ENCODE measurements at regions not wholly inside any gene's neighbourhood (a gene's known extent, or its start where the extent isn't known, plus 50 kb on each side); places are given as distances from the start of the nearest gene placed in this dataset.
"Not testable (repeated sequence)": the region's sequence is repeated elsewhere in the genome, so short reads cannot be mapped to it uniquely, and the experiment has no call there.

DNA sequence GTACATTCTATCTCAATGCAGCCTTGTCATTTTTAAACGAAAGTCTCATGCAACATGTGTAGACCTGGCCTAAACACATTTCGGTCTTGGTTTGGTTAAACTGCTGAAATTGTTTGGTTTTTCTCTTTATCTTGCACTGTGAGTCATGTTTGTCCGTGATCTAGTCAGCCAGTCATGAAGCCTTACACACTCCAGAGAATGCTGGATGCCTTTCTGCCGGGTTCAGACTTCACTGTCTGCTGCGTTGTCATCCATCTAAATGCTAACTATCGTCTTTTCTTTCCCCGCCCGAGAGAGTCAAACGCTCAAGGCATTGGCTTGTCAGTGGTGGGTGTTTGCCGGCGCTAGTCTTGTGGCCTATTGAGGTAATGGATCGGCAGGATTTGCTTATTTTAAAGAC, 1194.6 kb upstream of the WWC1 start:
- Histone ChIP-seq H3K9ac (ENCODE audit: low read length) (no peak overlapping the region), H3K36me3 (ENCODE audit: control insufficient read depth, insufficient read depth, low read length) (no peaks in the 10 kb centered on the region), H3K4me3 (ENCODE audit: low read length) (no peak overlapping the region), H3K27ac (ENCODE audit: low read depth, low read length) (no peak overlapping the region), H3K27me3 (ENCODE audit: control insufficient read depth, insufficient read depth, low read length) (no peaks in the 10 kb centered on the region), H3K4me1 (ENCODE audit: control insufficient read depth, insufficient read depth, low read length) (no peaks in the 10 kb centered on the region)

DNA sequence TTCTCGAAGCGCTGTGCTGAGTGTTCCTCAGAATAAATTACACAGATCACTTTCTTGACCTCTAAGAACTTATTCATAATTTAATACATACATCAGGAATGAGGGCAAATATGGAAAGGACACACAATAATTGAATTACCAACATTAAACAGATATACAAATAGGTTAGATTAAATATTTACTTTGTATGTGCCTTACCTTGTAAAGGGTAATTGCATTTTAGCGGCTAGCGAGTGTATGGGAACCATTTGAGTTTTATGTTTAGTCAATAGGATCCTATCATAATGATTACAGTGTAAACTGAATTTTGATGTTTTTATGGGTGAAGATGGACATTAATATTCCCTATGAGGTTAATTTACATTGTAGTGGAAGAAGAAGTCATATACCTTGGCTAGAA, 1187.1 kb upstream of the WWC1 start:
- Histone ChIP-seq H3K36me3 (ENCODE audit: control insufficient read depth, insufficient read depth, low read length) (no peaks in the 10 kb centered on the region), H3K4me3 (ENCODE audit: low read length) (no peak overlapping the region), H3K9ac (ENCODE audit: low read length) (no peak overlapping the region), H3K4me1 (ENCODE audit: control insufficient read depth, insufficient read depth, low read length) (no peaks in the 10 kb centered on the region), H3K27me3 (ENCODE audit: control insufficient read depth, insufficient read depth, low read length) (no peaks in the 10 kb centered on the region), H3K27ac (ENCODE audit: low read depth, low read length) (no peak overlapping the region)

DNA sequence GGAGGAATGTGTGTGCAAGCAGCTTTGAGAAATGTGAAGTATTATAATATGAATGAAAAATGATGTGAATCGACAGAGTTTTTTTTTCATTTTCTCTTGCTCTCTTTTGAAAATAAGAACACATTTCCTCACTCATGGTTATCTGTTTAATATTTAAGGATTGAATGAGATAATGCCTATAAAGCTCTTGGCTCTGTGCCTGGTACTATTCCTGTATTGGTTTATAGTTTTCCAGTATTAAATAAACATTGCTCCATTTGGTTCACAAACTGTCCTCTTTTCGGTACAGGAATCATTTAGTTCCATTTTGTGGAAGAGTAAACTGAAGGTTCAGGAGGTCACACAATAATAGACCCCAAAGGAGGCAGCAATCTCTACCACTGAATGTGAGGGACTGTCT, 1185.5 kb upstream of the WWC1 start:
- Histone ChIP-seq H3K27ac (ENCODE audit: low read depth, low read length) (no peak overlapping the region), H3K36me3 (ENCODE audit: control insufficient read depth, insufficient read depth, low read length) (no peaks in the 10 kb centered on the region), H3K9ac (ENCODE audit: low read length) (no peak overlapping the region), H3K4me3 (ENCODE audit: low read length) (no peak overlapping the region), H3K4me1 (ENCODE audit: control insufficient read depth, insufficient read depth, low read length) (no peaks in the 10 kb centered on the region), H3K27me3 (ENCODE audit: control insufficient read depth, insufficient read depth, low read length) (no peaks in the 10 kb centered on the region)

- Histone ChIP-seq H3K4me1 (ENCODE audit: control insufficient read depth, insufficient read depth, low read length) (no peaks in the 10 kb centered on the region), H3K36me3 (ENCODE audit: control insufficient read depth, insufficient read depth, low read length) (no peaks in the 10 kb centered on the region), H3K27ac (ENCODE audit: low read depth, low read length) (no peak overlapping the region), H3K9ac (ENCODE audit: low read length) (no peak overlapping the region), H3K4me3 (ENCODE audit: low read length) (no peak overlapping the region), H3K27me3 (ENCODE audit: control insufficient read depth, insufficient read depth, low read length) (no peaks in the 10 kb centered on the region)
Measured at GRCh38 chr5:167107684-167108083, 1183.8 kb upstream of the WWC1 start.

DNA sequence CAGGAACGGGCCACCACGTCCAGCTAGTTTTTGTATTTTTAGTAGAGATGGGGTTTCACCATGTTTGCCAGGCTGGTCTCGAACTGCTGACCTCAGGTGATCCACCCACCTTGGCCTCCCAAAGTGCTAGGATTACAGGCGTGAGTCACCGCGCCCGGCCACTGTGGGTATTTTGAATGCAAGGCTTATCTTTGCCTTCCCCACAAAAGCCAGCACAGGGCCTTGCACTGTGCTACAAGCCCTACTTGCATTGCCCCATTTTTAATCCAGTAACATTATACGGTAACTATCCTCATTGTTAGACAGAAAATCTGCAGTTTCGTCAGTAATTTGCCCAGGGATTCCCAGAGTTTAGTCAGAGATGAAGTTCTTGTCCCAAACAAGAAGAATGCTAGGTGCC, 1183.2 kb upstream of the WWC1 start:
- H3K4me1 ChIP-seq (ENCODE audit: control insufficient read depth, insufficient read depth, low read length); H3K27me3 ChIP-seq (ENCODE audit: control insufficient read depth, insufficient read depth, low read length); H3K27ac ChIP-seq (ENCODE audit: low read depth, low read length); H3K4me3 ChIP-seq (ENCODE audit: low read length); H3K36me3 ChIP-seq (ENCODE audit: control insufficient read depth, insufficient read depth, low read length); H3K9ac ChIP-seq (ENCODE audit: low read length): not testable (repeated sequence)

- no peaks in the 10 kb centered on the region for H3K36me3 ChIP-seq (ENCODE audit: control insufficient read depth, insufficient read depth, low read length)
Measured at GRCh38 chr5:167112556-167112955, 1178.9 kb upstream of the WWC1 start.

GRCh38 chr5:167122267-167122666, 1169.2 kb upstream of the WWC1 start:
- H3K36me3 ChIP-seq (ENCODE audit: control insufficient read depth, insufficient read depth, low read length) = no peaks in the 10 kb centered on the region
- H3K27me3 ChIP-seq (ENCODE audit: control insufficient read depth, insufficient read depth, low read length) = no peaks in the 10 kb centered on the region
- H3K9ac ChIP-seq (ENCODE audit: low read length) = no peak overlapping the region
- no peak overlapping the region for H3K27ac ChIP-seq (ENCODE audit: low read depth, low read length)
- no peak overlapping the region for H3K4me3 ChIP-seq (ENCODE audit: low read length)
- H3K4me1 ChIP-seq (ENCODE audit: control insufficient read depth, insufficient read depth, low read length) = no peaks in the 10 kb centered on the region

More at GRCh38 chr5:167112556-167112955, 1178.9 kb upstream of the WWC1 start:
- Histone ChIP-seq H3K4me1 (ENCODE audit: control insufficient read depth, insufficient read depth, low read length) (no peaks in the 10 kb centered on the region), H3K27ac (ENCODE audit: low read depth, low read length) (no peak overlapping the region), H3K4me3 (ENCODE audit: low read length) (no peak overlapping the region), H3K27me3 (ENCODE audit: control insufficient read depth, insufficient read depth, low read length) (no peaks in the 10 kb centered on the region), H3K9ac (ENCODE audit: low read length) (no peak overlapping the region)

DNA sequence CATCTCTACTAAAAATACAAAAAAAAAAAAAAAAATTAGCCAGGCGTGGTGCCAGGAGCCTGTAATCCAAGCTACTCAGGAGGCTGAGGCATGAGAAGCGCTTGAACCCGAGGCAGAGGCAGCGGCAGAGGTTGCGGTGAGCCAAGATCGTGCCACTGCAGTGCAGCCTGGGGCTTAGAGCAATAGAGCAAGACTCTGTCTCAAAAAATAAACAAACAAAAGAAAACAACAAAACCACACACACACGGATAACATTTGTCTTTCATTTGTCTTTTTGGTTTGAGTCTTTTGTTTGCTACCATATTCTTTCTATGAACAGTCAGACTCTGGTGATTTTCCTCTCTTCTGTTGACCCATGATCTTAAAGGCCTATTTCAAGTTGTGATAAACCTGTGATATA, 1168.3 kb upstream of the WWC1 start:
- Histone ChIP-seq H3K27ac (ENCODE audit: low read depth, low read length) (no peak overlapping the region), H3K9ac (ENCODE audit: low read length) (no peak overlapping the region), H3K4me3 (ENCODE audit: low read length) (no peak overlapping the region), H3K27me3 (ENCODE audit: control insufficient read depth, insufficient read depth, low read length) (no peaks in the 10 kb centered on the region), H3K4me1 (ENCODE audit: control insufficient read depth, insufficient read depth, low read length) (no peaks in the 10 kb centered on the region), H3K36me3 (ENCODE audit: control insufficient read depth, insufficient read depth, low read length) (no peaks in the 10 kb centered on the region)

- Histone ChIP-seq H3K4me1 (ENCODE audit: control insufficient read depth, insufficient read depth, low read length) (no peaks in the 10 kb centered on the region), H3K36me3 (ENCODE audit: control insufficient read depth, insufficient read depth, low read length) (no peaks in the 10 kb centered on the region), H3K9ac (ENCODE audit: low read length) (no peak overlapping the region), H3K27ac (ENCODE audit: low read depth, low read length) (no peak overlapping the region), H3K4me3 (ENCODE audit: low read length) (no peak overlapping the region), H3K27me3 (ENCODE audit: control insufficient read depth, insufficient read depth, low read length) (no peaks in the 10 kb centered on the region)
Measured at GRCh38 chr5:167128581-167128980, 1162.9 kb upstream of the WWC1 start.

DNA sequence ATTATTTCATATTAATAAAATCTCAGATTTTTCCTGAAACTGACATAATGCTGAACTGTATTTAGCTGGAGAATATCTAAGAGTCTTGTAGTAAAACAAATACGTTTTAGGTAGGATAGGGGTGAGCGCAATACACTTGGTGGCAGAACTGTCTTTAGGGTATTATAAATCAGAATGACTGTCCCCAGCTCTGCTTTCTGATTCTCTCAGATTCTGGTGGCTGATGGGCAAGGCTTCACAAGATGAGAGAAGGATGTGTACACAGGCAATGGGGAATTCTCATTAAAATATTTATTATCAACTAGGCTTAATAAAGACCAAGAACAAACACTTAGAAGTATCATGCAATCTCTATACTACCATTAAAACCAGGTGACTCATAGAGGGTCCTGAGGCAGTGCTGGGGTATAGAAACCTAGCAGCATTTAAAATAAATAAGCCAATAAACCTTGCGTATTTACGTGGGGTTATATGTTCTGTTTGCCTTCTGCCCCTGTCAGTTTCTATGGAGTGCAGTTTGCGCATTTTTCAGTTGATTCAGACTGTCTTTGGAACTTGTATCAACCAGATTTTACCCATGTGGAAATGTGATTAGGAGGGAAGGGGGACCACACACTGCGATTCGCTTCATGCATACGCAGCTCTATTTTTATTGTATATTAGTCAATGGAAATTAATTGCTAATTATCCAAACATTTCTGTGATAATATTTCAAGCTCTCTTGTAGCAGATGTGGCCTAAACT, 1150.7 kb upstream of the WWC1 start:
- no peaks in the 10 kb centered on the region for H3K27me3 ChIP-seq (ENCODE audit: control insufficient read depth, insufficient read depth, low read length)
- H3K9ac ChIP-seq (ENCODE audit: low read length) = no peak overlapping the region
- H3K4me3 ChIP-seq (ENCODE audit: low read length) = no peak overlapping the region
- H3K36me3 ChIP-seq (ENCODE audit: control insufficient read depth, insufficient read depth, low read length) = no peaks in the 10 kb centered on the region
- H3K27ac ChIP-seq (ENCODE audit: low read depth, low read length) = no peak overlapping the region
- H3K4me1 ChIP-seq (ENCODE audit: control insufficient read depth, insufficient read depth, low read length) = no peaks in the 10 kb centered on the region

DNA sequence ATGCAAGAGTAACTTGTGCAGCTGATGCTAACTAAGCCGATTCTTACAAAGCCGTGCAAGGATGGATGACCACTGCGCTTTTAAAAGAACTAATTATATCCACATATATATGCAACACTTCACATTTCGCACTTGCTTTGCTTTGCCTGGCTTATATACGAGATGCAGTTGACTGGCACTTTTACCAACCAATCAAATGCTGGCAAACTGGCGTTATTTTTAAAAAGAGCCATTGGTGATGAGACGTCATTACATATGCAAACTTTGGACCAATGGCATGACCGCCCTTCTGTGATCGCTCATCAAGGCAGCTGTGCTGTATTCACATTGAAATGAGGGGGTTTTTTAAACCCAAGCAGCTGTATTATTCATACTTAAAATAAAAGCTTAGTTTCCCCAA, 1147.7 kb upstream of the WWC1 start:
- no peaks in the 10 kb centered on the region for H3K36me3 ChIP-seq (ENCODE audit: control insufficient read depth, insufficient read depth, low read length)
- no peaks in the 10 kb centered on the region for H3K27me3 ChIP-seq (ENCODE audit: control insufficient read depth, insufficient read depth, low read length)
- H3K4me3 ChIP-seq (ENCODE audit: low read length) = no peak overlapping the region
- no peak overlapping the region for H3K9ac ChIP-seq (ENCODE audit: low read length)
- no peaks in the 10 kb centered on the region for H3K4me1 ChIP-seq (ENCODE audit: control insufficient read depth, insufficient read depth, low read length)
- H3K27ac ChIP-seq (ENCODE audit: low read depth, low read length) = no peak overlapping the region

DNA sequence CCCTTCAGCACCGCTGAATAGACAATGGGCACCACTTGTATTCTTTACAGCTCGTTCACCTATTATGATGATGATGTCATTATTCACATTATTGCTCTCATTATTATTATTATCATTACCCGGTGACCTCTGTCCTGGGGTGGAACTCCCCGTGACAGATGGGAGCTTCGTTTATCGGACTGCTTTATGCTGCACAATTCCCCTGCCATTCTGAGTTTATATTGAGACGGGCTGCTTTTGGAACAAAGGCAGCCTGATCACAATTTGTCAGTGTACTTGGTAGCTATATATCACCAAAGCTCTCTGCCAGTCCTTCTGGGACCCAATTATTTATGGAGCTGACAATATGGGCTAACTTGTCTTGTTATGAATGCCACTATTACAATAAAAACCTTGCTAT, 1145.6 kb upstream of the WWC1 start:
- Histone ChIP-seq H3K4me1 (ENCODE audit: control insufficient read depth, insufficient read depth, low read length) (no peaks in the 10 kb centered on the region), H3K27me3 (ENCODE audit: control insufficient read depth, insufficient read depth, low read length) (no peaks in the 10 kb centered on the region), H3K4me3 (ENCODE audit: low read length) (no peak overlapping the region)

DNA sequence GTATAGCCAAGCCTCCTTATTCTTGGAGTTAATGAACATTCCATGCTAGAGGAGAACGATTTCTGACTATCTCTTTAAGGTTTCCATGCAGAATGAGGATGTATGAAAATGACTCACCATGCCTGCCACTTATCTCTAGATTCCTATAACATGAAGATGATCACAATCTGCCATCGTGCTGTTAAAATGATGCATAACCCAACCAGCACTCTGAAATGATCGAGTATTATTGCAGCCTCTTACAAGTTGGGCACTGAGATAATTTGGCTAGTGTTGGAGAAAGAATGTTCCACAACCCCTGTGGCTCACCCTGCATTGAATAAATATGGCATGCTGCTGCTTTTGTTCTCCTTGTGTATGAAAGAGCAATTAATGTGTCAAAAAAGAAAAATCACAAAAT, 1143.6 kb upstream of the WWC1 start:
- Histone ChIP-seq H3K9ac (ENCODE audit: low read length) (no peak overlapping the region), H3K4me1 (ENCODE audit: control insufficient read depth, insufficient read depth, low read length) (no peaks in the 10 kb centered on the region), H3K27ac (ENCODE audit: low read depth, low read length) (no peak overlapping the region), H3K36me3 (ENCODE audit: control insufficient read depth, insufficient read depth, low read length) (no peaks in the 10 kb centered on the region), H3K27me3 (ENCODE audit: control insufficient read depth, insufficient read depth, low read length) (no peaks in the 10 kb centered on the region), H3K4me3 (ENCODE audit: low read length) (no peak overlapping the region)

More for the DNA sequence above, 1145.6 kb upstream of the WWC1 start:
- H3K27ac ChIP-seq (ENCODE audit: low read depth, low read length) = no peak overlapping the region
- no peak overlapping the region for H3K9ac ChIP-seq (ENCODE audit: low read length)
- H3K36me3 ChIP-seq (ENCODE audit: control insufficient read depth, insufficient read depth, low read length) = no peaks in the 10 kb centered on the region

All from rectal smooth muscle tissue (tissue), 1 donor.